GM12878 (cell line): ENCODE measurements at regions not wholly inside any gene's neighbourhood (a gene's known extent, or its start where the extent isn't known, plus 50 kb on each side); places are given as distances from the start of the nearest gene placed in this dataset.

ENCODE experiments used
- ASH2L ChIP-seq: fragments of 300-600, 200-600 bp; sonication (generic); IDR thresholded peaks from 2 replicates; pipeline ENCODE4 v1.6.1; 2017; ENCODE audit warnings: low read depth, mild to moderate bottlenecking, borderline replicate concordance
- CEBPZ ChIP-seq: fragments of 150-350 bp; IDR thresholded peaks from 2 replicates; pipeline ENCODE4 v1.6.1; 2016; ENCODE audit warnings: low read depth, low read length
- CTCF ChIP-seq, 3 experiments: IDR thresholded peaks in 2 of 3; conservative IDR thresholded peaks in 1 of 3; 2 replicates each; pipeline ENCODE4 v1.5.1; 2011; ENCODE audit warnings: low read depth in 3 of 3, low read length in 3 of 3, mild to moderate bottlenecking in 3 of 3, control low read depth in 2 of 3, moderate library complexity in 2 of 3, inconsistent platforms in 1 of 3, mixed read lengths in 1 of 3; ENCODE audit not compliant: control insufficient read depth in 2 of 3, insufficient read depth in 1 of 3; ENCODE audit errors: extremely low read depth in 1 of 3
- FOXK2 ChIP-seq: fragments of 450-650 bp; IDR thresholded peaks from 2 replicates; pipeline ENCODE4 v1.6.1; 2017; ENCODE audit warnings: mild to moderate bottlenecking, moderate library complexity
- KDM1A ChIP-seq: fragments of 200-600 bp; sonication (generic); IDR thresholded peaks from 2 replicates; pipeline ENCODE4 v1.6.1; 2016; ENCODE audit warnings: borderline replicate concordance
- POLR2A ChIP-seq: IDR thresholded peaks from 2 replicates; pipeline ENCODE4 v1.6.1; 2011; ENCODE audit warnings: low read depth, mild to moderate bottlenecking, low read length
- POLR2AphosphoS5 ChIP-seq: IDR thresholded peaks from 2 replicates; pipeline ENCODE4 v1.6.1; 2011; ENCODE audit warnings: mild to moderate bottlenecking, low read length, inconsistent platforms
- PRDM15 ChIP-seq: fragments of 450-650 bp; formaldehyde crosslinking; IDR thresholded peaks from 2 replicates; pipeline ENCODE4 v1.4.0; 2020; ENCODE audit warnings: mild to moderate bottlenecking, moderate library complexity
- RAD51 ChIP-seq: fragments of 450-650 bp; IDR thresholded peaks from 2 replicates; pipeline ENCODE4 v1.6.1; 2016; ENCODE audit warnings: moderate library complexity, mild to moderate bottlenecking, inconsistent platforms
- TAF1 ChIP-seq: IDR thresholded peaks from 2 replicates; pipeline ENCODE4 v1.6.1; 2011; ENCODE audit warnings: mild to moderate bottlenecking, low read depth, low read length, borderline replicate concordance

- no peak for TF ChIP-seq POLR2AphosphoS5
- no peak for TF ChIP-seq POLR2A
- TF ChIP-seq PRDM15 (CRISPR knock-in tag): no peak
- no peak for TF ChIP-seq TAF1
- no peak for TF ChIP-seq KDM1A
- no peak for TF ChIP-seq FOXK2
- no peak for TF ChIP-seq ASH2L
- no peak for TF ChIP-seq CEBPZ
- no peak for TF ChIP-seq CTCF (IDR thresholded peaks at IDR 0.05 in 2 of 3, conservative IDR thresholded peaks at IDR 0.05 in 1 of 3; ENCODE audit: control insufficient read depth in 2 of 3, extremely low read depth in 1 of 3, insufficient read depth in 1 of 3, low read depth in 3 of 3, low read length in 3 of 3)
- TF ChIP-seq RAD51: no peak
Observed at GRCh38 chrX:88881536-88881935, 134.5 kb downstream of the CPXCR1 start.
